ENCODE measurements at regions not wholly inside any gene's neighbourhood (a gene's known extent, or its start where the extent isn't known, plus 50 kb on each side); places are given as distances from the start of the nearest gene placed in this dataset.

GRCh38 chr2:24439971-24440340 lies 51.1 kb upstream of the NCOA1 start:
- no peak for DNase-seq (ENCODE audit: low read depth in 1 of 2, low spot score in 1 of 2)

GRCh38 chr2:24439280-24439970 lies 51.6 kb upstream of the NCOA1 start:
- no peak for DNase-seq (ENCODE audit: low read depth in 1 of 2, low spot score in 1 of 2)

DNA sequence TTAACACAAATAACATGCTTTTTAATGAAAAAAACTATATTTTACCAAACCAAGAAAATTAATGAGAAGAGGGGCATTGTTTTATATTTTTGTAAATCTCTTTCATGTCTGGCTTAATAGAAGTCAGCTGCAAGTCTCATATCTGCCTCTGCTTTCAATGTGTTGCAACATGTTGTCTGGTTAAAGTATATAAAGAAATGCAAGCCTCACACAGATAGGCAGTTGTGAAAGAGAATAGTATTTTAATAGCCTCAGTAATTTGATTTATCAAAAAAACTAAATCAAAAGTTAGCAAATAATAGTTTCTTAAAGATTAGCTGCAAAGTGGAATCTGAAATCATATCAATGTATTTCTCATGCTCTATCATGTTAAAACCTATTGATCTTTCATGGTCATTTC lies 52.9 kb upstream of the NCOA1 start:
- DNase-seq (ENCODE audit: low read depth in 1 of 2, low spot score in 1 of 2), result no peak

GRCh38 chr2:24435391-24436316 lies 55.4 kb upstream of the NCOA1 start:
- DNase-seq (ENCODE audit: low read depth in 1 of 2, low spot score in 1 of 2), result no peak

DNA sequence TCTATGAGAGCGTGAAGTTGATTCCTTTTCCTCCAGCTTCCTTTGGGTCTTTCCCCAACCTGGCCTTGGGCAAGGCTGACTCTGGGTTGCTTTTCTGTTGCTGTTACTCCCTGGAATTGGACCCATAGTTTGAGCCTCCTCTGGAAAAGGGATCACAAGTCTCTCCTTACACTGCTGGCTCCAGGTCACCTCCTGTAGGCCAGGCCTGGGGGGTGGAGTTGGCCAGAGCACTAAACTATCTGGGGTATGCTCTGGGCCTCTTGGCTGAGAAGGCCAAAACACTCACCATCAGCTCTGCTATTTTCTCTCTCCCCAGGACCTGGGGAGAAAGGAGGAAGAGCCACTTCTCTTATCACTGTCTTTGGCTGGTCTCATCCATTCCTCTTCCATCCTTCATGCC lies 56.5 kb upstream of the NCOA1 start:
- DNase-seq (ENCODE audit: low read depth in 1 of 2, low spot score in 1 of 2), result no peak

- no peak for DNase-seq (ENCODE audit: low read depth in 1 of 2, low spot score in 1 of 2)
These were observed 58.3 kb upstream of the NCOA1 start for GRCh38 chr2:24432735-24433134.

- no peak for DNase-seq (ENCODE audit: low read depth in 1 of 2, low spot score in 1 of 2)
These were observed 58.9 kb upstream of the NCOA1 start for GRCh38 chr2:24432121-24432520.

- DNase-seq (ENCODE audit: low read depth in 1 of 2, low spot score in 1 of 2), result no peak
These were observed 61.6 kb upstream of the NCOA1 start for GRCh38 chr2:24429197-24430074.

DNA sequence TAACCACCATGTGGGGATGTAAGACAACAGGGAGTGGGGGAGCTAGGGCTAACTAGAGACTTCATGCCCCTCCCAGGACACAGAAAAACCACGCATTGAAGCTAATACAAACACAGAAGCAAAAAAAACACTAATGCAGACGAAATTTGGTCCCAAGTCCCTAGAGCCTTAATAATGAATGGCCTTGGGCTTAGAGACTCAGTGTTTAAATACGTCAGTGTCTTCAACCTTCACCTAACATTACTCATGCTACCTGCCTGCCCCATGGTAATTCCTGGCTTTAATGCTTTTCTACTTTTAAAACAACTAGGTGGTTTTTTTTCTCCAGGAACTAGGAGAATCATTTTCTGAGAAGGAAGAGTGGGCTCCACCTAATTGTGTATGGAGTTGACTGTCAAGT lies 64.1 kb upstream of the ITSN2 start:
- DNase-seq (ENCODE audit: low read depth in 1 of 2, low spot score in 1 of 2), result no peak

GRCh38 chr2:24423095-24423494 lies 62.8 kb upstream of the ITSN2 start:
- DNase-seq (ENCODE audit: low read depth in 1 of 2, low spot score in 1 of 2), result no peak

DNA sequence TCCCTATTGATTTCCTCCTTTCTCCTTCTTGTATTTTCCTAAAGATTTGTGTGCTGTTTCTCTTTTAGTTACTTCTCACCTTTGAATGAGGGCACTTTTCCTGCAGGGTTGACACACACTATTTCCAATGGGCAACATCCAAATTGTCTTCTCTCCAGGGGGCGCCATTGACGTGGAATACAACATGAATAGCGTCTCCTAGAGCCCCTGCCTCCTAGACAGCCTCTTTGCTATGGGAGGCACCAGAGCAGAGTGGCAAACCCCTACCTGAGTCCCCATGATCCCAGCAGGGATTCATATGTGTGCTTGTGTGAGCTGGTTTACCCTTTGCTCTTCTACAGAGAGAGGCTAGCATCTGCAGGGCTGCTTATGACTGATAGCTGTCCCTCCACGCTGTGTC lies 61.3 kb upstream of the ITSN2 start:
- peak; percentile 26 to 65 for DNase-seq (ENCODE audit: low read depth in 1 of 2, low spot score in 1 of 2)

GRCh38 chr2:24420373-24420772 lies 60.0 kb upstream of the ITSN2 start:
- no peak for DNase-seq (ENCODE audit: low read depth in 1 of 2, low spot score in 1 of 2)

DNA sequence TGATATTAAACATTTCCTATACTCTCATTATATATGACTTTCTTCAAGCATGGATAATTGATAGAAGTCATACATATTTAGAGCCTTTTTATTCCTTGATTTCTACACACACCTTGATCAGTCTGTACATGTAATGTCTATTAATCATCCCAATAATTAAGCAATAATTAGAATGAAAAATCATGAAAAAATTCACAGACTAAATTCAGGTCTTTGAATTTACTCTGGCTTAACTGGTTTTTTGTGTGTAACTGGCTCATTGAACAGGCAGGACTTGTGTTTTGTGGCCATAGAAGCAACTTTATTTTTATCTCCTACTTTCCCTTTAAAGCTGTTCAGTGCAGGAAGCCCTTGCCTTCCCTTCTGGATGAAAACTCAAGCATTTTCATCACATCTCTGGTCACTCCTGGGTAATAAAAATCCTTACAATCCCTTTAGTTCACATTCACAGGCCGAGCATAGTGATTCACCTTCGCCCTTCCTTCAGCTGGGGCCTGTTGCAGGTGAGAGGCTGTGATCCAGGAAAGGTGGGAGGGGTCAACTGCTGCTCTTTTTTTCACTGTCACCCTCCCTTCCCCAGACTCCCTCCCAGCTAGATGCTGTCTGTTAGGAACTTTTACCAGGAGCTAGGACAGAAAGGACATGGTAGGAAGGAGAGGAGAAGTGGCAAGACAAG lies 58.0 kb upstream of the ITSN2 start:
- no peak for DNase-seq (ENCODE audit: low read depth in 1 of 2, low spot score in 1 of 2)

- DNase-seq (ENCODE audit: low read depth in 1 of 2, low spot score in 1 of 2), result no peak
These were observed 52.5 kb upstream of the ITSN2 start for GRCh38 chr2:24412812-24413211.

GRCh38 chr2:24411488-24412151 lies 51.3 kb upstream of the ITSN2 start:
- no peak for DNase-seq (ENCODE audit: low read depth in 1 of 2, low spot score in 1 of 2)

GRCh38 chr2:24410976-24411375 lies 50.6 kb upstream of the ITSN2 start:
- DNase-seq (ENCODE audit: low read depth in 1 of 2, low spot score in 1 of 2), result no peak

GRCh38 chr2:24409700-24410556 lies 49.6 kb upstream of the ITSN2 start:
- peak; percentile 6 to 36 for DNase-seq (ENCODE audit: low read depth in 1 of 2, low spot score in 1 of 2)
